UCSD-AML1 (cell line): ENCODE measurements at regions not wholly inside any gene's neighbourhood (a gene's known extent, or its start where the extent isn't known, plus 50 kb on each side); places are given as distances from the start of the nearest gene placed in this dataset.

Experiments used
- DNase-seq: peaks from one replicate; lab custom pipeline; 2025; ENCODE audit not compliant: unreplicated experiment; lab: John Stamatoyannopoulos, UW

DNA sequence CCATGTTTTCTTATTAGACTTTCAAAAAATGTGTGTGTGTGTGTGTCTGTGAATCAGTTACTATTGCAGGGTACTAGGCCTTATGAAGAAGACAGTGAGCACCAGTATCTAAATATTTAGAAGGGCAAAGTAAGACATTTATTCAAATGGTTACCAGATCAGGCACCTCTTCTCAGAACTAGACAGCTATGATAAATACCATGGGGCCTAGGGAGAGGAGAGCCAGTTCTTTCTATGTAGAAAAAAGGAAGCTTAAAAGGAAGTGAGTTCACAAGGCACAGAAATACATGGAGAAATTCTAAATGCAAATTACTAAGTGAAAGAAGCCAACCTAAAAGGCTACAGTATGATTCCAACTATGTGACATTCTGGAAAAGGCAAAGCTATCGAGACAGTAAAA is 261.3 kb downstream of the SOX11 start:
- DNase-seq: no peak

DNA sequence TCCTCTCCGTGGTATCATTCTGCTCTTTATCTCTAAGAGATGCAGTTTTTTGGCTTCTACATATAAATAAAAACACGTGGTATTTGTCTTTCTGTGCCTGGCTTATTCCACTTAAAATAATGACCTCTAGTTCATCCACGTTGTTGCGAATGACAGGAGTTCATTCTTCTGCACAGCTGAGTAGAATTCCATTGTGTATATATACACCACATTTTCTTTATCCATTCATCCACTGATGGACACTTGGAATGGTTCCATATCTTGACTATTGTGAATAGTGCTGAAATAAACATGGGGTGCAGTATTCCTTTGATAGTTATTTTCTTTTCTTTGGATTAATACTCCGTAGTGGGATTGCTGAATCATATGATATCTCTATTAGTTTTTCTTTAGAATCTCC is 262.3 kb downstream of the SOX11 start:
- DNase-seq: no peak

DNA sequence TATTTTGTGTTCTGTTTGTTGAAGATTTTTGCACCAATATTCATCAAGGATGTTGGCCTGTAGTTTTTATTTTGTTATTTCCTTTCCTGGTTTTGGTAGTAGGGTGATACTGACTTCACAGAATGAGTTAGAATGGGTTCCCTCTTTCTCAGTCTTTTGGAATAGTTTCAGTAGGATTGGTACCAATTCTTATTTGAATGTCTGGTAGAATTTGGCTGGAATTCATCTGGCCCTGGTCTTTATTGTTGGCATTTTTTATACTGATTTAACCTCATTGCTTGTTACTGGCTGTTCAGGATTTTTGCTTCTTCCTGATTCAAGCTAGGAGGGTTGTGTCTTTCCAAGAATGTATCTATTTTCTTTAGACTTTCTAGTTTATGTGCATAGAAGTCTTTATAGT is 263.7 kb downstream of the SOX11 start:
- no peak for DNase-seq

DNA sequence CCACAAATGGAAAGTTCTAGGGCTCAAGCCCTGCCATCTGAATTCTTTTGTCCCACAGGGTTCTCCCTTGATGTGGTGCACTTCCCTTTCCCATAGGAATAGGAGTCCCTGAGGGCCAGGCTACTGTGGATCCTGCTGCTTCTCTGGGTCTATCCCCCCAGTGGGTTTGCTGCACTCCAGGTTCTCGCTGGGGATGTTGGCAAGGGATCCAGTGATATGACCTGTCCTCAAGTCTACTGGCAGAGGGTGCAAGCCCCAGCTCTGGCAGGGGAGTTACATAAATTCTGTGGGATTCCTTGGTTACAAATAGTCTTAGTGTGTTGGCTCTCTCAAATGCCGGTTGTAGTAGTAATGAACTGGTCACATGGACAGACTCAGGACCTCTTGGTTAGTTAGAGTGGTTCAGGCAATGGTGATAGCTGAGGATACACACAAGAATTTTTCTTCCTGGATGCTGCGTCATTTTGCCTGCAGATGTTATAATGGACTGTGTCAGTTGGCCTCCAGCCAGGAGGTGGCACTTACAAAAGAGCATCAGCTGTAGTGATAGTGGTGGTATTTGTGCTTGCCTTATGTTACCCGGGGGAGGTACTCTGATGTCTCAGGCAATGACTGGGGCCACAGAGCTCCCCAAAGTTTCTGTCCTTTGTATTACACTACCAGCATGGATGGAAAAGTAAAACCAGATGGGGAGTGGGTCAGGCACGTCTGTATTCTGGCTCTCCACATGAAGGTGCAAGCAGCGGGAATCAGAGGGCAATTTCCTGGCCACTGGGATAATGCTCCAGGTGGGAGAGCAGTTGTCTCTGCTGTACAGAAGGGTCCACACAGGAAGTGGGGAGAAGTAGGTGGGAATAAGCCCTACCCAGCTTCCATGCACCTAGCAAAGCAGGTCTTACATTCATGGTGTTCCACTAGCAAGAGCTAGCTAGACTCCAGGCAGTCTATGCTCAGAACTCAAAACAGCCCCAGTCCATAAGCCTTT is 267.9 kb downstream of the SOX11 start:
- DNase-seq: no peak

DNA sequence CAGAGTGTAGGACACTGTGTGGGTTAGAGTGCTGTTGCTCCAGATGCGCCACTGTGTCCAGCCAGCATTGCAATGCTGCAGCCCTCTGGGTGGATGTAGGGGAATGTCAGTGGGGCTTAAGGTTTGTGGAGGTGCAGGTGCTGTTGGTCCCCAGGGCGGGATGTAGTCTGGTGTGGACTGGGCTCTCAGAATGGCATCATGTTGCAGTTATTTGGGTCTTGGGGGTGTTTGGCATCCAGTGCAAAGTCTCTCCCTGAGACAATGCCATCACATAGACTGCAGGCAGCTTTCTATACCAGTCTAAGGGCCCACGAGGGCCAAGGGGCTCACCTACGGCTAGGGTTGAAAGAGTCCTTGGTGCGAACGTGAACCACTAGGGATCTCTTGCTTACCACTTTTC is 275.3 kb downstream of the SOX11 start:
- no peak for DNase-seq

DNA sequence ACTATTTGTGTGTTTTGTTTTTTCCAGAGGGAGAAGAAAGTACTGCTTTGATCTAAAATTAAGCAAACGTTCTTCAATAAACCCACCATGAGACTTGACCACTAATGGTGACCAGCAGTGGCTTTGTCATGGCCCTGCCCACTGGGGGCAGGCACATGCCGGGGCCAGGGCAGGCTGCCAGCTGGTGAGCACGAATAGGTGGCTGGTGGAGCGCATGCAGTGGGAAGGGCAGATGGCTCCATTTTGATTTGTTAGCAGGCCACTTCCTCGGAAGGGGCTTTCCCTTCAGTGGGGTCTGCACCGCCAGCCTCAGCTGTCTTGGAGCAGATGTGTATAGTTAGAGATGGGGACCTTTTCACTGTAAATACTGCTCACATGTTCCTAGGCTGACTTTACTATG is 277.1 kb downstream of the SOX11 start:
- DNase-seq: no peak

DNA sequence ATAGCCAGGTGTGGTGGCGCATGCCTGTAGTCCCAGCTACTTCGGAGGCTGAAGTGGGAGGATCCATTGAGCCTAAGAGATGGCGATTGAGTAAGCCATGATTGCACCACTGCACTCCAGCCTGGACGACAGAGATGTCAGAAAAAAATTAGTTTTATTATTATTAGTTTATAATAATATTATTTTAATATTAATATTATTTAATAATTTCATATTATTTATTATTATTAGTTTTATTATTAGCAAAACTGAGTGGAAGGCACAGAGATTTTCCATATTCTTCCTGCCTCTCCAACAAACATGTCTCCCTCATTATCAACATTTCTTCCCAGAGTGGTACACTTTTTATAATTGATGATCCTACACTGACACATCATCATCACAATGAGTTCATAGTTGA is 278.2 kb downstream of the SOX11 start:
- DNase-seq: no peak

DNA sequence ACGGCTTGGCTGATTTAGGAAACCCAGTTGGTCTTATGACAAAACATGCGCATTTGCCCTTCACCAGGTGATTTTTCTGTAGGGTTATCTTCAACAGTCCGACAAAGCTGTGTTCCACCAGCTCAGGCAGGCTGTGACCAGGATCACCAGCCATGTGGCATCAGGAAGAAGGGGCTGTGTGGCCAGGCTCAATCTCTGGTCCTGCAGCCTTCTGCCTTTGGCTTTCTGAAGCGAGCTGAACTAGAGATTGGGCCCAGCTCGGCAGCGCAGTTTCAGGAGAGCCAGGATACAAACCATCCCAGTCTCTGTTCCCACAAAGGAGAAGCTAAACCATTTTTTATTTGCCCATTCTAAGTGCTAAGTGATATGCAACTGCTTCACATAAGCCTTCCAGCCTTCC is 282.3 kb downstream of the SOX11 start:
- DNase-seq: no peak

DNA sequence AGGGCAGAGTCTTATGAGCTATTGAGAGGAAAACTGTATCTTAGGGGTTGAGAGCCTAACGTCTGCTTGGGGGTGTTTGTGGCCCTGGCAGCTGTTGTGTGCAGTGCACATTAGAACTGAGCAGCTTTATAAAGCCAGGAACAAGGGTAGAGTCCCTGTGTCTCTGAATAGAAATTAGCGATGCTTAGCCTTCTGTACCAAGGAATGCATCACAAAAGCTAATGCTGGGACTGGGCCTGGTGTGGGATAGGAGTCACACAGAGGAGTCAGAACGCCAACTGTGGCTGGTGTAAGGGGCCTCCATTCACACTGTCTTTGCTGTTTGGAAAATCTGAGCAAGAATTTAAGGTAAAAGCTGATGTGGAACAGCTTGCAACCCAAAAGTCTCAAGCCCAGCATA is 283.2 kb downstream of the SOX11 start:
- no peak for DNase-seq

DNA sequence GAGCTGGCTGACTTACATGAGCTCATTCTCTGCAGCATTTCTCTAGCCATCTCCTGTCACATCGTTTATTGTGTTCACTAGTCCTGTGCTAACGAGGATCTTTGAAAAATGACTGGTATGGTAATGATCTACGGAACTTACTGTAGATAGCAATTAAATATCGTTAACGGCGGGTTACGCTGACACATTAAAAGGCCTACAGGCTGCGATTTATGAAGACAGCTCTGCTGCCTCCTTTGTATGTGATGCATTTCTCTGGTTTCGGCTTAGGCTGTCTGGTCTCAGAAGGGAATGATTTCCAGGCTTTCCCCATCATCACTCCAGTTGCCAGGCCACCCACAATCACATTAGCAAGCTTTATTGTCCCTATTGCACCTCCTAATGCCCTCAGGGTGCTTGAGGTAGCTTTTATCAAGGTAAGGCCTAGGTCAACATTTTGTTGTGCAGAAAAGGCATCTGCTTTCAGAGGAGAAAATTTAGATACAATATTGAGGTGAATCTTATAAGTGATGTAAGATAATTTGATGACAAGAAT is 284.4 kb downstream of the SOX11 start:
- no peak for DNase-seq

DNA sequence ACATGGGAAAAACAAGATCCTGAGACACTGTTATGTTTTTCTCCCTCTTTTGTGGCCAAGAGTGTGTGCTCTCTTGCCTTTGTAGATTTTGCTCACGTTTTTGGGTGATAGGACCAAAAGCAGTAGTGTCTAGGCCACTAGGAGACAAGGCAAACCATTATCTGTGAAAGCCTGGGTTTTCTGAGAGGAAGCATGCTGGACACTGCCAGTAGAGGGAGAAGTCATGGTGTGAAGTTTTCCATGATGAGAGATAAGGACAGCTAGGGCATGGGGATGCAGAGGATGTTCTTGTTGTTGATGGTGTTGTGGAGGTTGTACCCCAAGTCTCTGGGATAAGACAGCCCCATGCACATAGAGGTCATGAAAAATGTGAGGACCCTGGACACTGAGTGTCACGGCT is 285.3 kb downstream of the SOX11 start:
- no peak for DNase-seq

DNA sequence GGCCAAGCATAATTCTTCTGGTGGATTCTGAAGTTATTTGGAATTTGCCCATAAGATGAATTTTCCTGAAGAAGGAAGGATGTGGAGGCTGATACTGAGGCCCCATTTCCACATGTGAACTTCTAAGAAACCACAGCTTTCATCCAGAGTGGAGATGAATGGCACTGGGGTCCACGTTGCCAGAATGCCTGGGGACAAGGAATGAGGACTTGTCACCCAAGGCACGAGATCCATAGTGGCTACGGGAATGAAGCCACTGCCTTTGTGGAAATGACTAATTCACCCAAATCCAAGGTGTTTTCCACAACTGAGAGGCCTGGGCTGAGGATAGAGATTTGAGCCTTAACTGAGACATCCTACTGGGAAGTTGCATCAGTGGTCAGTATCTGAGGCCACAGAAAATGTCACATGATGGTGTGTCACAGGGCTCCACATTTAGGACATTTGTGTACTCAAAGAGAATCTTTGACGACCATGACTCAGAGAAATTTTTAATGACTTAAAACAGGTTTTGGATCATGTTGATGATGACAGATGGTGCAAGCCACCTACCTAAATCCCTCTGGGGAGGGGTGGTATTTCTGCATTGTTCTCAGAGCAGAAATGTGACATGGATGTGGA is 286.1 kb downstream of the SOX11 start:
- DNase-seq: no peak

DNA sequence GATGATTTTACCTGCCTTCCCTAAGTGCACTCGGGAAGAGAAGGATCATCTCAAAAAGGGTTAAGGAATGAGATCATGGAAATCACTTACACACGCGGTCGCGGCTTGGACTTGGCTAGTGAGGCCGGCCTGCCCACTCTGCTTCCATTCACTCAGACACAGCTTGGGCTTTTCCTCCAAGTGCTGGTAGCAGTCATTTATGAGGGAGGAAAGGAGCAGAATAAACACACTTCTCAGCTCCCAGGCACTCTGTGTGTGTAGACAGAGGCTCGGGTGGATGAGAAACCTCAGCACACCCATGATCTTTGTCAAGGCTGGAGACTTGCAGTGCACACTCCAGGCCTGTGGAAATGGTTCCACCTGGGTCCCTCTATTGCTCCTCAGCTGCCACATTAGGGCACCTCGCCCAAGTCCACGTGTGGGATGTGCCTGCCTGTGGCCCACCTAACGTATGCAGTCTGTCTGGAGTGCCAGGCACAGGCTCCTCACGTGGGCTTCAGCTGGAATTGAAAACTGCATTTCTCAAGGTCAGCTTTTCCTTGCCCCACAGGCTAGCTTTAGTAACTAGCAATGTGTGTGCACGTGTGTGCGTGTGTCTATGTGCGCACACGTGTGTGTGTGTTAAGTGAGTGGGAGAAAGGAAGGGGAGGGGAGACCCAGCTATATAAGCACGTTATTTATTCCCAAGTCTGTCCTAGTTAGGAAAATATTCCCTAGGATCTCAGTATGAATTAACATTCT is 288.4 kb downstream of the SOX11 start:
- DNase-seq: no peak

DNA sequence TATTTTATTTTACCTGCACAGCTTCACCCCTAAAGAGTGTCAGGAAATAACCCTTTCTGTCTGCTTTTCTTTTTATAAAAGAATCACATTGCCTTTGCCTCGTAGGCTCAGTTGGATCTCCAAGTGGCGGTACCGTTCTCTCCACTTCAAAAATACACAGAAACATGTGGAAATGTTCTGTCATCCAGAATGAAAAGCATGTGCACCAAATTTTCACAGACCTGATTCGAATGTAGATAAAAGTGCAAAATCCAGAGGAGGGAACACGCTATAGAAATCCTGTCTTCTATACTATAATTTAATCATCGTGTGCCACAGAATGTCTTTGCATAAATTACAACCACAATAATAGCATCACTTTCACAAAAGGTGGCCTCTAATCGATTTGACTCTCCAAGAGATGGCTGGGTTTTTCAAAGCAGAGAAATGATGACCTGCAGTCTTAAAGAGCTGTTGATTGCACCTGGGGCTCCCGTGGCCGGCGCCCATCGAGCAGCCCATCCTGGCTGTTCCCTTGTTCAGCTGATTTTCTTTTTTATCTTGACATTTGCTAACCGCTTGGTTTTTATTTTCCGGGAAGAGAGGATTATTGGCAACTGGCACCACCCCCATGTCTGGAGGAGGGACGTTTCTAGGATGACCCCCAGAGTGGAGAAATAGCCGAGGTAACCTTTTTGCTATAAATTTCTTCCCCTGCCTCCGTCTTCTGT is 290.2 kb downstream of the SOX11 start:
- DNase-seq: no peak

DNA sequence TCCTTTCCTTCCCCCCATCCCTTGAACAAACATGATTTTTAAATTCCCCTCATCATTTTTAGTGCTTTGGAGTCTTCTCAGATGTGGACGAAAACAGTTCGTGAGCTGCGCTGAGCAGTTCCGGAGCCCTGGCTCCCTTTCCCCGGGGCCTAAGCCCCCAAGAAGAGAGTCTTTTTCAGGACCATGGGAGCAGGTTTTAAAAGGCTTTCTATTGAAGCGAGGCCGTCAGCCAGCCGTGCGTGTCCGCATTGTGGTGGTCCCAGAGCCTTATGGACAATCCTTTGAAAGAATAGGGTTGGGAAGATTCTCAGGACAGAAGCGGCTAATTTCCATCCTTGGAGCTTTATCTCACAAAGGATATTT is 290.7 kb downstream of the SOX11 start:
- no peak for DNase-seq

DNA sequence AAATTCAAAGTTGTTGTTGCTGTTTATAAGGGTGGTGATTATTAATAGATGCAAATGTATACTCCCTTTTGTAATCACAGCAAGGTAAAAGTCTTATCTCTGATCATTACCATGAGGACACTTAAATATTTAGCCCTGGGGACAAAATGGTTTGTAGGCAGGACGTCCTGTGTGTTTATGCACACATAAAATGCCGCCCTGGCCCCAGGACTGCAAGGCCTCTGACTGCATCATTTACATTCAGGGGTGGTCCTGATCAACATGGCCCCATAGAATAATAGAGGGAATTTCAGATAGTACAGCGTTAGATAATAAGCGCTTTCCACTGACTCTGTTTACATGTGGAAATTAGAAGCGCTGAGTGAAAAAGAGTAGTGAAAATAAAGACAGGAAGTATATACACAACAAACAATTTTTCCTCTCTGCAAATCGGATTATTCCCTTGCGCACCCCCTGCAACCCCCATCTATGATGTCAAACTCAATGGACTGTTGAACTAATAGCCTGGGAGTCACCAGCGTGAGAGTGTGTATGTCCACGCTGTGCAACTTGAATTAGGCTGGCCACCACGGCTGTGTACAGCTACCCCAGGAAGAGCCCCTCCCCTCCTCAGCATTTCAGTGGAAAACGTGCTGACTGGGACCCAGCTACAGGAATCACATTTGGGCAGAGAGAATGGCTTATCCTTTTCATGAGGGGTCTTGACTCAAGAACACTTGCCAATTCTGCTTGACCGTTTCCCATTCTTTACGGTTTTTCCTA is 291.5 kb downstream of the SOX11 start:
- no peak for DNase-seq

DNA sequence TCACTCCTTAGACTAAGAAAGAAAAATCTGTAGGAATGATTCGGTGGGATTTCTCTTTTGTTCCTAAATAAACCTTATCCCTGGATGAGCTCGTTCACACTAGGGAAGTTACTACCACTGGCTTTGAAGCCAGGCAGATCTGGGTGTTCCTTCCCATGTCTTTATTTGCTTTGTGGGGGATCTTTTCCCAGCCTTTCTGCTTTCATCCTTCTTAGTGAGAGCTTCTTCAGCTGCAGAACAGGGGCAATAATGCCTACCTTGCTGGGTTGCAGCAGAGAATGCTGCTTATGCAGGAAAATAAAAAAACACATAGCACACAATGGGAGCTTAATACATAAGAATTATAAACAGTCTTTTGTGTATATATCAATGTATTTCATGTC is 292.1 kb downstream of the SOX11 start:
- DNase-seq: no peak

DNA sequence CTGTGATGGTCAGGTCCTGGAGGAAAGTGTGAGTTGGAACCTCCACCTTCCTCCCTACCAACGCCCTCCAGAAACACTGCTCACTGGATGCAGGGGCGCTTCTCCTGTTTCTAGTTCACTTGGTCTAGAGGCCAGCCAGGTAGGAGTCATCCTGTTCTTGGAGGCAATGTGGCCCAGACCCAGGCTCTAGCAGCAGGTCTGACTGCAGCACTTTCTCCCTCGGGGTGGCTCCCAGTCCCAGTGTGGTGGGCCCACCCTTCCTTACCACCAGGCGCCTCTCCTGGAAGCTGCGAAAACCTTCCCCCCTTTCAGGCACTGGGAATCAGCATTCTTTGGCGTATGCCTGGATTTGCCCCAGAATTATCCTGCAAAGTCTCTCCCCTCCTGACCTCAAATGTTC is 292.8 kb downstream of the SOX11 start:
- DNase-seq: no peak

DNA sequence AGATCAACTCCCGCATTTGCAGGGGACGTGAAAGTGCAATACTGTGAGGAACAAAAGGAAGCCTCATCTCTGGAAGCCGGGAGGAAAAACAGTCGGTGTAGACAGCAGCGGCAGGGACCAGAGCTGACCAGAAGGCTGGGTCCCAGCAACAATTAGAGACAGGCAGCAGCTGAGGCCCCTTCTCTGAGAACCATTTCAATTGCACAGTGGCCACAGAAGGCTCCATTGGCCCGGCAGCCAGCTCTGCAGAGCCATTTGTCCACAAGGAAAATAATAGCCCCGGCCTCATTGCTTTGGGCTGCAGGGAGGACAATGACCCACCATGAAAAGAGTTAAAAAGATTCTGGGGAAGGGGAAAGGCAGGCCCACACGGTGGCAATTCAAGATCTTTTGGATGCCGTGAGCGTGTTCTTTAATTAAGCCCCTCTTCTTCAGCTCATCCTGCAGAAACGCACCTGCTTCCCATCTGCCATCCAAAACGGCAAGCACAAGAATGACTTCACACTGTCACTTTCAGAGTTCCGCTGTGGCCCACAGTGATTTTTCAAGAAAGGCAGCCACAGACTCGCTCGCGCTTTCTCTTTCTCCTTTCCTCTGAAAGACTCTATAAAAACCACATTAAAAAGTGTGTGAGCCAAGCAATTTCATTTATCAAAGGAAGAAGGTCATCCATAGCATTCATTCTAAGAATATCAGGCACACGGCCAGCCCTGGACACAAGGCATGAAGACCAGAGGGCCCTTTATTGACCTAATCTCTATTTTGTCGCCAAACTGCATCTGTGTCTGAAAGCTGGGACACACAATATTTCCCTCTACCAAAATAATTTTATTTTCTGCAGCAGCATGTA is 293.6 kb downstream of the SOX11 start:
- no peak for DNase-seq
